Kidney epithelial cell (primary cell): ENCODE measurements at regions not wholly inside any gene's neighbourhood (a gene's known extent, or its start where the extent isn't known, plus 50 kb on each side); places are given as distances from the start of the nearest gene placed in this dataset.
"Not testable (repeated sequence)": the region's sequence is repeated elsewhere in the genome, so short reads cannot be mapped to it uniquely, and the experiment has no call there.

Experiments used
- DNase-seq: peaks from one replicate; pipeline ENCODE4 v3.0.0-alpha.2; 2010; ENCODE audit warnings: low read depth
- H3K27me3 ChIP-seq: 2 replicates; pipeline ENCODE4 v1.6.0; 2011; ENCODE audit warnings: low read length; ENCODE audit not compliant: control insufficient read depth, insufficient read depth
- H3K36me3 ChIP-seq: 2 replicates; pipeline ENCODE4 v1.5.1; 2011; ENCODE audit warnings: low read length; ENCODE audit not compliant: control insufficient read depth, insufficient read depth
- H3K4me3 ChIP-seq: 2 replicates; pipeline ENCODE4 v1.5.1; 2011; ENCODE audit warnings: low read depth, mild to moderate bottlenecking, control low read depth, low read length
- CTCF ChIP-seq: IDR thresholded peaks from 2 replicates; pipeline ENCODE4 v1.5.1; 2011; ENCODE audit warnings: mild to moderate bottlenecking, moderate library complexity, low read length, control low read depth, inconsistent platforms; ENCODE audit not compliant: insufficient read depth, poor library complexity, severe bottlenecking

GRCh38 chr10:46198516-46198915, 88.3 kb upstream of the ANTXRL start:
- H3K4me3 ChIP-seq, result no peak overlapping the region
- no peak for DNase-seq
- H3K36me3 ChIP-seq, result no peaks in the 10 kb centered on the region
- TF ChIP-seq CTCF, result no peak
- H3K27me3 ChIP-seq, result no peaks in the 10 kb centered on the region

DNA sequence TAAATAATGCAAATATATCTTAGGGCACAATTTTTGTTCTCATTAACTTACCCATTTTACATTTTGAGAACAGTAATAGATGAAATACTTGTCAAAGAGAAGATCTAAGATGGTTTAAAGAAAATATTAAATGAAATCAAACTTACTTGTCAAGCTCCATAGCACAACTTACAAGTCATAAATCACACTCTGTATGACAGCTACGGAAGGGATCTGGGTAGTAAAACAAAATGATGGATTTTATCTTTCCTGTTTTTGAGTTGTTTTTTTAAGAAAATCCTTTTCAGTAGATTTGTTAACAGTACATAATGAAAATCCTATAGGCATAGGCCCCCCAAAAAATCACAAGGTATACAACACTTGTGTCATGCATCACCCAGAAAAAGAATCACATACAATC, 84.4 kb upstream of the ANTXRL start:
- not testable (repeated sequence) for H3K36me3 ChIP-seq, H3K27me3 ChIP-seq, DNase-seq, H3K4me3 ChIP-seq

DNA sequence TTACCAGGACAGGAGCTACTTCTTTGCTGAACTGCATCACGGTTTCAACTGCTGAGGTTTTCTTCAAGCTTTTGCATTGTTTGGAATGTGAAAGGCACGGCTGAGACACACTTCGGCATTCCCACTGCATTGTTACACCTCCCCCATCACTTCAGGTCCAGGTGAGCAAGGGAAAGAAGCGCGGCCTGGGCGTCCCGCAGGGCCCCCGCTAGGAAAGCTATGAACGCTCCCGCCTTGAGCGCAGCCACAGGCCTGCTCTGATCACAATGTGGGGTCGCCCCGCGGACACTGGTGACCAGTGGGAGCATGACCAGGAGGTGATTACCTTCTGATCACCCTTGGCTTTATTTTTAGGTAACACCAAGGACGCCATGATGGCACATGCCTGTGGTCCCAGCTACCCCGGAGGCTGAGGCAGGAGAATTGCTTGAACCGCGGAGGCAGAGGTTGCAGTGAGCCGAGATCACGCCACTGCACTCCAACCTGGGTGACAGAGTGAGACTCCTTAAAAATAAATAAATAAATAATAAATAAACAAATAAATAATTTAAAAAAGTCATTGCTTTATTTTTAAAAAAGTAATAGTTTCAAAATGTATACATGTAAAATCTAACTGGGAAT, 82.2 kb upstream of the ANTXRL start:
- H3K27me3 ChIP-seq, DNase-seq, H3K36me3 ChIP-seq, H3K4me3 ChIP-seq: not testable (repeated sequence)

DNA sequence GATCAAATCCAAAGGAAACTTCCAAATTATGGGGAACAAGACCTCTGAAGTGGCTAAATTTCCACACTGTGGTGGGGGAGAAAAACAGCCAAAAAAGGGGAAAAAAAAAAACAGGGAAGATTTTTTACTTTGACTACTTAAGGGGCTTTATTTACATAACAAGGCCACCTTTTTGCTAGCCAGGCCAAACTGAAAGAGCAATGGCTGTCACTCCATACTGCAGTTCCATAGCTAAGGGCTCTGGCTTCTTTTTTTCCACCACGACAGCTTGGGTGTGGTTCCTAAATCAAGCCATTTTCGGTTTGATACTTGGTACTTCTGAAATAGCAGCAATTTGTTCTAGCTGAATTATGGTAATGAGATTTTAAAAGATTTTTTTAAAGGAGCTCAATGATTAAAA, 76.4 kb upstream of the ANTXRL start:
- not testable (repeated sequence) for H3K36me3 ChIP-seq, H3K4me3 ChIP-seq, DNase-seq, H3K27me3 ChIP-seq

DNA sequence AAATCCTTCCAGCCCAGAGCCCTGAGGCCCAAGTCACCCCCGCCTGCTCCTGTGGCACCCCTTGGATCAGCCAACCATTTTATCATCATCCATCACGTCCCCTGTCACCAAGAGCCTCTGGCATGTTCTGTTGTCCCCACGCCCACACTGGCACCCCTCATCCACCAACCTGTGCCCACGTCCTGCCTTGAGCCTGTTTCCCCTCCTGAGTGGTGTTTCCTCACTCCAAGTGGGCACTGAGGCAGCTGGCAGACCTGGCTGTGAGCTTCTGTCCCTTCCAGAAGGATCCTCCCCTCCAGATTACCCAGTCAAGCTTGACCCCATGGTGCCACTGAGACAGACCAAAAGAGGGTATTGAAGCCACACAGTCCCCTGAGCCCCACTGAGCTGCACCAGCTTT, 71.4 kb upstream of the ANTXRL start:
- no peak overlapping the region for H3K4me3 ChIP-seq
- DNase-seq, result no peak
- no peak for TF ChIP-seq CTCF
- peaks cover 5% of the 10 kb centered on the region for H3K27me3 ChIP-seq
- no peaks in the 10 kb centered on the region for H3K36me3 ChIP-seq

DNA sequence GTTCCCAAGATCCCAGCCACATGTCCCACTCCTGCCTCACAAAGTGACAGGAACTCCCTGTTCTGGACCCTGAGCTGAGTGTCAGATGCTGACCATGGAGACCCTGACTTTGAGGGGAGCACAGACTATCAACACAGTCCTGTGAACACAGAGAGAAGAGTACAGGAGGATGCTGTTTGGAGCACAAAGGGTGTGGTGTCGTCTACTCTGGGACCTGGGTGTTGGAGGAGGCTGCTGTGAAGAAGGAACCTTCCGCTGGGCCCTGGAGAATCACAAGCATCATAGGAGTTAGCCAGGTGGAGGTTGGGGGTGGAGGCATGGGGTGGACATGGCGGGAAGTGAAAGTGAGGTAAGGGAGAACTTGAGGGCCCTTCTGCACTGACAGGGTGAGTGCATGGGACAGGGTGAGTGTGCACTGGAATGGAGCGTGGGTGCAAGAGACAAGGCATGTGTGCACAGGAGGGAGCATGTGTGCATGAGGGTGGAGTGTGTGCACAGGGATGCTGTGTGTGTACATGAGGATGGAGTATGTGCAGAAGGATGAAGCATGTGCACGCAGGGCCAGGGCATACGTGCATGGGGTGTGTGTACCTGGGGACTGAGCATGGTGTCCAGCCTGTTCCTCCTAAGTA, 70.7 kb upstream of the ANTXRL start:
- no peak for DNase-seq
- Histone ChIP-seq H3K4me3 (no peak overlapping the region), H3K36me3 (no peaks in the 10 kb centered on the region), H3K27me3 (peaks cover 5% of the 10 kb centered on the region)
- no peak for TF ChIP-seq CTCF

DNA sequence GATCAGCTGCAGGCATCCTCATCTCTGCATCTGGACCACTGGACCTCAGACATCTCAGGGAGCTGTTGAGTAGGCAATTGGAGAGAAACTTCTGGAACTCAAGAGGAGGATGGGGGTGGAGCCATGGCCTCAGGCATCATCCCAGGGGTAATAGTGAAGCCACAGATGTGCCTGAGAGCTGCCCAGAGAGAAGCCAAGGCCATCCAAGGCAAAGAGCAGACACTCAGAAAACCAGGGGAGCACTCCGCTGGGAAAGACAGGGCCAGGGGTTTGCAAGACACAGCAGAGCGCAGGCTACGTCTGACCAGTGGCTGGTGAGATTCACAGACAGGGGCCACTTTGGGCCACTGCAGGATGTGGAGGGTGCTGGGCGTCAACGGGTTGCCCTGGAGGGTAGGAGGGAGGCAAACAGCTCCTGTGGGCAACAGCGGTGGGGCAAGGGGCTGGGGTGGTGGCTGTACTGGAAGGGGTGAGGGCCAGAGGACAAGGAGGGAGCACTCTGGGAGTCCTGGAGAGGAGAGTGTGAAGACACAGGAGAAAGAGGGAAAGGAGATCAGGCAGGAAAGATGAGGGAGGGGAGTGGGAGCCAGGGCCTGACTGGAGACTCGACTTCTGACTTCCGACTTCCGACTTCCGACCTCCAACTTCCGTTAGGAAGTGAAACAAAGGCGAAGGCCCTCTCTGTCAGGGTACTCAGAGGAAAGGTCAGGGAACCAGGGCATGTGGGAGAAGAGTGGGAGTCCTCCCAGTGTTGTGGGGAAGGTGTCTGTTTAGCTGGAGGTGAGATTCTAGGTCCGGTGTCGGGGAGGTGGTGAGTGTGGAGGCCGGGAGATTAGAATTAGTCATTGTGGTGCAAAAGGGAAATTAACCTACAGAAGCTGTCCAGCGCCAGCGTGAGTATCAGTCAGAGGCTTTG, 69.7 kb upstream of the ANTXRL start:
- no peak overlapping the region for H3K4me3 ChIP-seq
- peaks cover 5% of the 10 kb centered on the region for H3K27me3 ChIP-seq
- DNase-seq, result no peak
- no peaks in the 10 kb centered on the region for H3K36me3 ChIP-seq
- no peak for TF ChIP-seq CTCF
